GM18858 (cell line): ENCODE measurements at regions not wholly inside any gene's neighbourhood (a gene's known extent, or its start where the extent isn't known, plus 50 kb on each side); places are given as distances from the start of the nearest gene placed in this dataset.
"Not testable (repeated sequence)": the region's sequence is repeated elsewhere in the genome, so short reads cannot be mapped to it uniquely, and the experiment has no call there.

Source experiments
- ATAC-seq: cut with Tn5 transposase; IDR thresholded peaks from one replicate; pipeline ENCODE4 v1.9.1; 2021; ENCODE audit not compliant: unreplicated experiment

GRCh38 chr1:188762166-188762743, 1715.4 kb downstream of the BRINP3 start:
- no peak for ATAC-seq

- ATAC-seq: no peak
Observed at GRCh38 chr1:188763541-188763940, 1714.1 kb downstream of the BRINP3 start.

- no peak for ATAC-seq
Observed at GRCh38 chr1:188769181-188769580, 1708.5 kb downstream of the BRINP3 start.

- ATAC-seq: no peak
Observed at GRCh38 chr1:188769936-188770335, 1707.7 kb downstream of the BRINP3 start.

GRCh38 chr1:188778578-188778977, 1699.1 kb downstream of the BRINP3 start:
- no peak for ATAC-seq

GRCh38 chr1:188782220-188782841, 1695.3 kb downstream of the BRINP3 start:
- peak; percentile 99 for ATAC-seq

- no peak for ATAC-seq
Observed at GRCh38 chr1:188794969-188795368, 1682.7 kb downstream of the BRINP3 start.

GRCh38 chr1:188812153-188812552, 1665.5 kb downstream of the BRINP3 start:
- not testable (repeated sequence) for ATAC-seq

- not testable (repeated sequence) for ATAC-seq
Observed at GRCh38 chr1:188812836-188813573, 1664.7 kb downstream of the BRINP3 start.

- no peak for ATAC-seq
Observed at GRCh38 chr1:188817814-188818213, 1659.8 kb downstream of the BRINP3 start.

GRCh38 chr1:188822248-188822647, 1655.4 kb downstream of the BRINP3 start:
- ATAC-seq: no peak

- no peak for ATAC-seq
Observed at GRCh38 chr1:188825471-188825870, 1652.2 kb downstream of the BRINP3 start.

- ATAC-seq: no peak
Observed at GRCh38 chr1:188826800-188827199, 1650.9 kb downstream of the BRINP3 start.

GRCh38 chr1:188827400-188827799, 1650.3 kb downstream of the BRINP3 start:
- ATAC-seq: no peak

- not testable (repeated sequence) for ATAC-seq
Observed at GRCh38 chr1:188841111-188841696, 1636.5 kb downstream of the BRINP3 start.

- ATAC-seq: no peak
Observed at GRCh38 chr1:188846468-188846867, 1631.2 kb downstream of the BRINP3 start.

GRCh38 chr1:188857526-188858087, 1620.1 kb downstream of the BRINP3 start:
- no peak for ATAC-seq

- ATAC-seq: no peak
Observed at GRCh38 chr1:188867614-188868013, 1610.0 kb downstream of the BRINP3 start.

GRCh38 chr1:188871164-188871563, 1606.5 kb downstream of the BRINP3 start:
- ATAC-seq: no peak

- no peak for ATAC-seq
Observed at GRCh38 chr1:188872376-188872775, 1605.3 kb downstream of the BRINP3 start.

- ATAC-seq: no peak
Observed at GRCh38 chr1:188877668-188878067, 1600.0 kb downstream of the BRINP3 start.

- ATAC-seq: no peak
Observed at GRCh38 chr1:188888386-188888785, 1589.3 kb downstream of the BRINP3 start.
